NT2/D1 (cell line): ENCODE measurements at regions not wholly inside any gene's neighbourhood (a gene's known extent, or its start where the extent isn't known, plus 50 kb on each side); places are given as distances from the start of the nearest gene placed in this dataset.

ENCODE experiments used
- YY1 ChIP-seq: IDR thresholded peaks from 2 replicates; pipeline ENCODE4 v1.6.1; 2011; ENCODE audit not compliant: insufficient read length, insufficient read depth
- ZNF274 ChIP-seq: IDR thresholded peaks from 2 replicates; pipeline ENCODE4 v1.6.1; 2011; ENCODE audit warnings: mild to moderate bottlenecking, low read depth, low read length

DNA sequence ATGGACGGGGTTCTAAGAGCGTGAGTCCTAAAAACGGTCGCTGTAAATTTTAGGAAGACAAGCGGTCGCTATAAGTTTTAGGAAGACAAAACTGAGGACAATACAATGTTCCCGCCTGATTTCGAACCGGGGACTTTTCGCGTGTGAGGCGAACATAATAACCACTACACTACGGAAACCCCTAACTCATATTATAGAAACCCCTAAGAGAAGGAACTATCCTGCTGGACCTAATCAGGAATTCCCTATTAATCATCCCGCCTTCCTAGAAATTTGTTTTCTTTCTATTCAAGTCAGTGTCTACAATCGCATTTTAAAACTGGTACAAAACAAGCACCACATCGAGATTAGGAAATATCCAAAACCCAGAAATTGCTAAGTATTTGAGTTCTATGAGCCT lies 183.8 kb downstream of the OR2B2 start:
- no peak for TF ChIP-seq YY1
- no peak for TF ChIP-seq ZNF274
